ENCODE measurements at regions not wholly inside any gene's neighbourhood (a gene's known extent, or its start where the extent isn't known, plus 50 kb on each side); places are given as distances from the start of the nearest gene placed in this dataset.

DNA sequence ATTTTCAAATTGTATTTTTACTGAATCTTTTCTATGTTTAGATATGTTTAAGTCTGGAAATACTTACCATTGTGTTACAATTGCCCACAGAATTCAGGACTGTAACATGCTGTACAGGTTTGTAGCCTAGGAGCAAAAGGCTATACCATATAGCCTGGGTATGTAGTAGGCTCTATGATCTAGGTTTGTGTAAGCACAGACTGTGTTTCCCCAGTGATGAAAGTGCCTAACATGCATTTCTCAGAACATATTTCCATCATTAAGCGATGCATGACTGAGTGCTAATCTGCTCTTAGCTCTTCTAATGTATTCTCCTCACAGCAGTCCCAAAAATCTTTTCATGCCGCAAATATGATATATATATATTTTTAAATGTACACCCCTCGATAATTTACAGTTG lies 166.7 kb upstream of the PPP2R2B start:
- H3K27ac Mint-ChIP-seq (ENCODE audit: unreplicated experiment), result no peak overlapping the region
- H3K4me3 Mint-ChIP-seq (ENCODE audit: unreplicated experiment), result no peak overlapping the region
- no peaks in the 10 kb centered on the region for H3K9me3 Mint-ChIP-seq (ENCODE audit: unreplicated experiment)
- DNase-seq (ENCODE audit: extremely low spot score, unreplicated experiment), result no peak
- TF ChIP-seq, protein P1, sequence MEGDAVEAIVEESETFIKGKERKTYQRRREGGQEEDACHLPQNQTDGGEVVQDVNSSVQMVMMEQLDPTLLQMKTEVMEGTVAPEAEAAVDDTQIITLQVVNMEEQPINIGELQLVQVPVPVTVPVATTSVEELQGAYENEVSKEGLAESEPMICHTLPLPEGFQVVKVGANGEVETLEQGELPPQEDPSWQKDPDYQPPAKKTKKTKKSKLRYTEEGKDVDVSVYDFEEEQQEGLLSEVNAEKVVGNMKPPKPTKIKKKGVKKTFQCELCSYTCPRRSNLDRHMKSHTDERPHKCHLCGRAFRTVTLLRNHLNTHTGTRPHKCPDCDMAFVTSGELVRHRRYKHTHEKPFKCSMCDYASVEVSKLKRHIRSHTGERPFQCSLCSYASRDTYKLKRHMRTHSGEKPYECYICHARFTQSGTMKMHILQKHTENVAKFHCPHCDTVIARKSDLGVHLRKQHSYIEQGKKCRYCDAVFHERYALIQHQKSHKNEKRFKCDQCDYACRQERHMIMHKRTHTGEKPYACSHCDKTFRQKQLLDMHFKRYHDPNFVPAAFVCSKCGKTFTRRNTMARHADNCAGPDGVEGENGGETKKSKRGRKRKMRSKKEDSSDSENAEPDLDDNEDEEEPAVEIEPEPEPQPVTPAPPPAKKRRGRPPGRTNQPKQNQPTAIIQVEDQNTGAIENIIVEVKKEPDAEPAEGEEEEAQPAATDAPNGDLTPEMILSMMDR (IDR thresholded peaks at IDR 0.05), result no peak
- no peaks in the 10 kb centered on the region for H3K4me1 Mint-ChIP-seq (ENCODE audit: unreplicated experiment)
- H3K27me3 Mint-ChIP-seq (ENCODE audit: unreplicated experiment), result peaks cover 11% of the 10 kb centered on the region
- no peaks in the 10 kb centered on the region for H3K36me3 Mint-ChIP-seq (ENCODE audit: unreplicated experiment)

DNA sequence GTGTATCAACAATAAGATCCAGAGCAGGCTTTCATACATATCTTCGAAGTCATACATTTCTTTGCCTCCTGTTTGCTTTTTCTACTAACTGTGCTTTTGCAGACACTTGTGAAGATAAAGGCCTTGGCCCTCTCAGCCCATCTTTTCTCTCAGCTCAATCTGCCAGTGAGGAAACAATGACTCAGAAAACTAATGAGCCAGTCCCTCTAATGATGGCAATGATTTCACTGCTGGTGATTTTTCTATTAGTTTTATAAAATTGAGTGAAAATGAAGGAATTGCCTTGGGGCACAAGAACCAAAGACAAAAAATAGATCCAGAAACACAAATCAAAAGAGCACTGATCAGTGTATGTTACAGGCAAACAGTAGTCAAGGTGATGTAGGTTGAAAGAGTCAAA lies 167.7 kb upstream of the PPP2R2B start:
- TF ChIP-seq, protein P1 (IDR thresholded peaks at IDR 0.05), result no peak
- Mint-ChIP-seq H3K9me3 (ENCODE audit: unreplicated experiment) (no peaks in the 10 kb centered on the region), H3K27ac (ENCODE audit: unreplicated experiment) (no peak overlapping the region), H3K36me3 (ENCODE audit: unreplicated experiment) (no peaks in the 10 kb centered on the region), H3K4me3 (ENCODE audit: unreplicated experiment) (no peak overlapping the region), H3K4me1 (ENCODE audit: unreplicated experiment) (no peaks in the 10 kb centered on the region), H3K27me3 (ENCODE audit: unreplicated experiment) (peaks cover 11% of the 10 kb centered on the region)
- no peak for DNase-seq (ENCODE audit: extremely low spot score, unreplicated experiment)

DNA sequence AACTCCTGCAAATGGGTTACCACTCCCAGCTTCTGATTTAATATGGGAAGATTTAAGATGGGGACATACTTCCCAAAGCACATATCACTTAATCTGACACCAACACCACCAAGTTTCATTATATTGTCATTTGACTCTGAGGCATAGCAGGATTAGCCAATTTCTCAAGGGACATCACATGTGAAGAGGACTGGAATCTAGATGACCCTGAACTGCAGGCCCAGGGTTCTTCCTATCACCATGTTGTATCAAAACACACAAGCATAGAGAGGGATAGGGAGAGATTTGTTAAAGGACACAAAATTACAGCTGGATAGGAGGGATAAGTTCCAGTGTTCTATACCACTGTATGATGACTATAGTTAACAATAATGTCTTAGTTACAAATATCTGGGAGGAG lies 168.3 kb upstream of the PPP2R2B start:
- Mint-ChIP-seq H3K9me3 (ENCODE audit: unreplicated experiment) (no peaks in the 10 kb centered on the region), H3K27ac (ENCODE audit: unreplicated experiment) (no peak overlapping the region), H3K4me1 (ENCODE audit: unreplicated experiment) (no peaks in the 10 kb centered on the region), H3K4me3 (ENCODE audit: unreplicated experiment) (no peak overlapping the region), H3K27me3 (ENCODE audit: unreplicated experiment) (peaks cover 9% of the 10 kb centered on the region), H3K36me3 (ENCODE audit: unreplicated experiment) (no peaks in the 10 kb centered on the region)
- TF ChIP-seq, protein P1 (IDR thresholded peaks at IDR 0.05), result no peak
- no peak for DNase-seq (ENCODE audit: extremely low spot score, unreplicated experiment)

DNA sequence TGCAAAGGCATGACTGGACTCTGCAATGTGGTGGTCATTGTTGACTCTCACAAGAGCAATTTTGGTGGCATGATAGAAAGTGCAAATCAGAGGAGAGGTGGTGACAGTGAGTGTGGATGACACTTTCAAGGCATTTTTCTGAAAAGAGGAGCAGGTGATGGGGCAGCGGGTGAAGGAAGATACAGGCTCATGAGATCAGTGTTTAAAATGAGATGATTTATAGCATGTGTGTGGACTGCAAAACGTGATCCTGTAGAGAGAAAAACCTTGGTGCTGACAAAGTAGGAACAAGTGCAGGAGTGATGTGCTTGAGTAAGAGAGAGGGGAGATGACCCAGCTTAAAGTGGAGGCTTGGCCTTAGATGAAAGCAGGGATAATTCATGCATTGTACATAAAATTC lies 171.2 kb upstream of the PPP2R2B start:
- DNase-seq (ENCODE audit: extremely low spot score, unreplicated experiment), result no peak
- Mint-ChIP-seq H3K36me3 (ENCODE audit: unreplicated experiment) (no peaks in the 10 kb centered on the region), H3K4me3 (ENCODE audit: unreplicated experiment) (no peak overlapping the region), H3K27me3 (ENCODE audit: unreplicated experiment) (peaks cover 10% of the 10 kb centered on the region), H3K9me3 (ENCODE audit: unreplicated experiment) (no peaks in the 10 kb centered on the region), H3K4me1 (ENCODE audit: unreplicated experiment) (no peaks in the 10 kb centered on the region), H3K27ac (ENCODE audit: unreplicated experiment) (no peak overlapping the region)
- TF ChIP-seq, protein P1 (IDR thresholded peaks at IDR 0.05), result no peak

DNA sequence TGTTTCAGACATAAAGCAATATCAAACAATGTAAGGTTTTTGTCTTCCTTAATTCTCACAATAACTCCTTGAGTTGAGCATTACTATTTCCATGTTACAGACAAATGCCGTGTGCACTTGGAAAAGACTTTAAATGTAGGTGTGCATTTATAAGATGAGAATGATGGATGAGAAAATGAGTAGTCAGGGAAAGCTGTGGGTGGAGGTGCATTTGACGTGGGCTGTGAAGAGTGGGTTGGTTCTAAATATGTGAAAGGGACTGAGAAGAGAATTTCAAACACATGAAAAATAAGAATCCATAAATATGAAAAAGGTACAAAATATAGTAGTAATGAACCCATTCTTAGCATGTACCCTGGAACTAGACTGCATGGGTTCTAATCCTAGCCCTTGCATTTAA lies 171.6 kb upstream of the PPP2R2B start:
- Mint-ChIP-seq H3K27ac (ENCODE audit: unreplicated experiment) (no peak overlapping the region), H3K4me1 (ENCODE audit: unreplicated experiment) (no peaks in the 10 kb centered on the region), H3K4me3 (ENCODE audit: unreplicated experiment) (no peak overlapping the region), H3K27me3 (ENCODE audit: unreplicated experiment) (peaks cover 11% of the 10 kb centered on the region), H3K9me3 (ENCODE audit: unreplicated experiment) (no peaks in the 10 kb centered on the region), H3K36me3 (ENCODE audit: unreplicated experiment) (no peaks in the 10 kb centered on the region)
- no peak for DNase-seq (ENCODE audit: extremely low spot score, unreplicated experiment)
- TF ChIP-seq, protein P1 (IDR thresholded peaks at IDR 0.05), result no peak

All from osteocyte (in vitro differentiated cells).